IPS DF 6.9 (cell line): ENCODE measurements at regions not wholly inside any gene's neighbourhood (a gene's known extent, or its start where the extent isn't known, plus 50 kb on each side); places are given as distances from the start of the nearest gene placed in this dataset.

Experiments
- DNase-seq: peaks from one replicate; pipeline ENCODE4 v3.0.0-alpha.2; 2013; ENCODE audit warnings: low read depth, low spot score
- H3K27ac ChIP-seq: one replicate; pipeline ENCODE4 v1.5.1; 2013; ENCODE audit warnings: low read length, control low read depth
- H3K27me3 ChIP-seq: 2 replicates; pipeline ENCODE4 v1.6.1; 2013; ENCODE audit warnings: mild to moderate bottlenecking, low read length; ENCODE audit not compliant: control insufficient read depth, insufficient read depth
- H3K36me3 ChIP-seq: 2 replicates; pipeline ENCODE4 v1.6.1; 2013; ENCODE audit warnings: low read length; ENCODE audit not compliant: control insufficient read depth, insufficient read depth
- H3K4me1 ChIP-seq: 2 replicates; pipeline ENCODE4 v1.6.1; 2013; ENCODE audit warnings: low read length; ENCODE audit not compliant: control insufficient read depth, insufficient read depth
- H3K4me3 ChIP-seq: 2 replicates; pipeline ENCODE4 v1.5.1; 2013; ENCODE audit warnings: mild to moderate bottlenecking, low read length
- H3K9me3 ChIP-seq: 2 replicates; pipeline ENCODE4 v1.6.1; 2013; ENCODE audit warnings: low read length, inconsistent platforms; ENCODE audit not compliant: control insufficient read depth, insufficient read depth
- WGBS: extraction: QIAGEN DNeasy Blood & Tissue Kit; methylation state at CpG from one replicate; pipeline ENCODE4 v1.1.7; 2013; ENCODE audit warnings: mixed read lengths, missing lambda C conversion rate; ENCODE audit not compliant: insufficient read length, insufficient coverage; 5-methylcytosine and 5-hydroxymethylcytosine counted together

GRCh38 chr6:6399568-6399967 is 79.1 kb upstream of the F13A1 start:
- no peak overlapping the region for H3K27ac ChIP-seq
- H3K27me3 ChIP-seq = no peaks in the 10 kb centered on the region
- H3K36me3 ChIP-seq = no peaks in the 10 kb centered on the region
- H3K4me3 ChIP-seq = no peak overlapping the region
- H3K4me1 ChIP-seq = no peaks in the 10 kb centered on the region
- no peaks in the 10 kb centered on the region for H3K9me3 ChIP-seq
- no CpG with 5 or more reads among the region's 2 CpGs for WGBS
- DNase-seq = no peak

GRCh38 chr6:6401401-6401800 is 80.9 kb upstream of the F13A1 start:
- Histone ChIP-seq H3K9me3 (no peaks in the 10 kb centered on the region), H3K4me1 (no peaks in the 10 kb centered on the region), H3K27ac (no peak overlapping the region), H3K36me3 (no peaks in the 10 kb centered on the region), H3K4me3 (no peak overlapping the region), H3K27me3 (no peaks in the 10 kb centered on the region)
- no peak for DNase-seq
- no CpG with 5 or more reads among the region's 1 CpG for WGBS

DNA sequence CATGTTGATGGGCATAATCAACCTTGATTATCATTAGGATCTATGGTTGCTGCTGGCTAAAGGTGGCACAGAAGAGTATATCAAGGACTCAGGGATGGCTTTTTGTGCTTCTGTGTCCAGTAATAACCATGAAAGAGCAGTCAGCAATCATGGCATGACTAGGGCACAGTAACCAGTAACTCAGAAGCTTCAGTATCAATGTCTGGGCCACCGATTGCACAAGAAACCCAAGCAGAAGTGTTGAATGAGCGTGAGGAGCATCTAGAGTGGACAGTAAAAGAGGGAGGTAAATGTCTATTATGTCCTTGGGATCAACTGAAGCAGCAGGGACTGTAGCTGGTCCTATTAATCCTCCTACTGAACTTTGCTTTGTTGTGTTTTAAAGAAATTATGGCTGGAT is 81.5 kb upstream of the F13A1 start:
- no peak overlapping the region for H3K4me3 ChIP-seq
- no peaks in the 10 kb centered on the region for H3K4me1 ChIP-seq
- no peaks in the 10 kb centered on the region for H3K9me3 ChIP-seq
- DNase-seq = no peak
- WGBS = no CpG with 5 or more reads among the region's 2 CpGs
- H3K27me3 ChIP-seq = no peaks in the 10 kb centered on the region
- H3K27ac ChIP-seq = no peak overlapping the region
- no peaks in the 10 kb centered on the region for H3K36me3 ChIP-seq

DNA sequence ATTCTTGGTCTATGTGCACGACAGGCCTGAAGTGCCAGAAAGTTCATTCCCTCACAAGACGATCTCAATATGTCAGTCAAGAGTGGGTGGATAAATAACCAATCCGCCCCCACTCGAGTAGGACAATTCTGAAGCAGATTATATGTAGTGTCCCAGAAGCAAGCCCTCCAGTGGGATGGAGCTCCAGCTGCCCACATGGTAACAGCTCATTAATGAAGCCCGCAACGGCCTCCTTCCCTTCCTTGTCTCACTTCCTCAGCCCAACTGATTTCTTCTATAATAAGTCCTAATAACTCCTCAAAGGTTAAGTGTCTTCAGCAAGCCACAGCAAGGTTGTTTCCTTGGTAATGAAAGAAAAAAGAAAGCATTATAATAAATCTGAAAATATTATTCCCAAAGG is 82.1 kb upstream of the F13A1 start:
- H3K36me3 ChIP-seq = no peaks in the 10 kb centered on the region
- no peak overlapping the region for H3K27ac ChIP-seq
- no CpG with 5 or more reads among the region's 6 CpGs for WGBS
- H3K27me3 ChIP-seq = no peaks in the 10 kb centered on the region
- no peaks in the 10 kb centered on the region for H3K4me1 ChIP-seq
- DNase-seq = no peak
- no peak overlapping the region for H3K4me3 ChIP-seq
- H3K9me3 ChIP-seq = no peaks in the 10 kb centered on the region

GRCh38 chr6:6405031-6405430 is 84.6 kb upstream of the F13A1 start:
- WGBS = no CpG with 5 or more reads among the region's 2 CpGs
- Histone ChIP-seq H3K27me3 (no peaks in the 10 kb centered on the region), H3K36me3 (no peaks in the 10 kb centered on the region), H3K4me3 (no peak overlapping the region), H3K4me1 (no peaks in the 10 kb centered on the region), H3K27ac (no peak overlapping the region), H3K9me3 (no peaks in the 10 kb centered on the region)
- no peak for DNase-seq

DNA sequence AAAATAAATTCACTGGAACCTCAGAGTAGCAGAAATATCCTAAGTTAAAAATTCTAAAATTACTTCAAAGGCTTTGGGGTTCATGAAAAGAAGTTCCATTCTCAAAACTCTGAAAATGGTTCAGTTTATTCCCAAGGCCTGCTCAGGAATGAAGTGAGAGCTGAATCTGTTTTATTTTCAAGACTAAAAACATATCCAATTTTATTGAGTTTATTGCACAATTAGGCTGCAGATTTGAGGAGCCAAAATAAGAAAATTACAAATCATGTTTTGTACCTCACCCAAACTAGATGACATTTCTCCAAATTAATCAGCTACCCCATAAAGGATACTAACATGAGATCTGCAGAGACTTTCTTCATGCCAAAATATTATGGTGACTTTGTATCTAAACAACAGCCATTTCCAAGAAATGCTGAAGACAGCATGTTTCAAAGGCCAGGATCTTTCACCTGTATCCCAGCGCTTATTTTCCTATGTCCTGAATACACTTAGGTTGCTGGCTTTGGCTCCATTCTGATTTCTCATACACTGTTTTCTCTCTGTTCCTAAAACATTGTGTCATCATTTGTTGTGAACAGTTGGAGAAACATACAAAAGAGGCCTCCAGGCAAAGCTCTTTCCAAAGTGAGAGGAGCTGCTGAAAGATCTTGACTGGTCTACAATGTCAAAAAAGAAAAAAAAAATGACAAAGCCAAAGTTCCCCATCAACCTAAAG is 85.7 kb upstream of the F13A1 start:
- no CpG with 5 or more reads among the region's 1 CpG for WGBS
- Histone ChIP-seq H3K27ac (no peak overlapping the region), H3K4me1 (no peaks in the 10 kb centered on the region), H3K27me3 (no peaks in the 10 kb centered on the region), H3K36me3 (no peaks in the 10 kb centered on the region), H3K9me3 (no peaks in the 10 kb centered on the region), H3K4me3 (no peak overlapping the region)
- no peak for DNase-seq

DNA sequence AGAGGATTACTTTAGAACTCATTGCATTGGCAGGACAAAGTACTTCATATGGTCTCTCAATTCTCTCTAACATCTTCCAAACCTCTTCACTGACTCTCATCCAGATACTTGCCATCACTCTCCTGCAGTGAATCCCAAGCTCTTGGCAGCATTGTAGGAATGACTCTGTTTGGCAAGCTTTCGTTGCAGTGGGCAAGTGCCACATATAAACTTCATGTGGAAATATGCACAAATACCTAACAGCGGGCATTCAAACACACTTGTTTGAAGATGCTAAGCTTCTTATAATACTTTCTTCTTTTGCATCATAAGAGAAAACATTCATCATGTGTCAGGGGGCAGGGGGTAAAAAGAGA is 86.2 kb upstream of the F13A1 start:
- Histone ChIP-seq H3K27me3 (no peaks in the 10 kb centered on the region), H3K27ac (no peak overlapping the region), H3K36me3 (no peaks in the 10 kb centered on the region), H3K4me1 (no peaks in the 10 kb centered on the region), H3K9me3 (no peaks in the 10 kb centered on the region), H3K4me3 (no peak overlapping the region)
- DNase-seq = no peak
- WGBS = no CpG with 5 or more reads among the region's 2 CpGs

GRCh38 chr6:6407071-6407741 is 86.7 kb upstream of the F13A1 start:
- no peaks in the 10 kb centered on the region for H3K36me3 ChIP-seq
- no peaks in the 10 kb centered on the region for H3K27me3 ChIP-seq
- H3K27ac ChIP-seq = no peak overlapping the region
- WGBS = no CpG with 5 or more reads among the region's 4 CpGs
- no peaks in the 10 kb centered on the region for H3K4me1 ChIP-seq
- H3K4me3 ChIP-seq = no peak overlapping the region
- no peaks in the 10 kb centered on the region for H3K9me3 ChIP-seq
- no peak for DNase-seq

GRCh38 chr6:6409397-6410030 is 89.1 kb upstream of the F13A1 start:
- Histone ChIP-seq H3K27me3 (no peaks in the 10 kb centered on the region), H3K36me3 (no peaks in the 10 kb centered on the region), H3K4me3 (no peak overlapping the region), H3K9me3 (no peaks in the 10 kb centered on the region), H3K4me1 (no peaks in the 10 kb centered on the region), H3K27ac (no peak overlapping the region)
- WGBS = no CpG with 5 or more reads among the region's 7 CpGs
- no peak for DNase-seq

GRCh38 chr6:6411115-6411514 is 90.7 kb upstream of the F13A1 start:
- H3K36me3 ChIP-seq = no peaks in the 10 kb centered on the region
- DNase-seq = no peak
- no peaks in the 10 kb centered on the region for H3K9me3 ChIP-seq
- no peak overlapping the region for H3K4me3 ChIP-seq
- H3K4me1 ChIP-seq = no peaks in the 10 kb centered on the region
- no peak overlapping the region for H3K27ac ChIP-seq
- no peaks in the 10 kb centered on the region for H3K27me3 ChIP-seq

GRCh38 chr6:6412221-6412620 is 91.8 kb upstream of the F13A1 start:
- Histone ChIP-seq H3K27me3 (no peaks in the 10 kb centered on the region), H3K36me3 (no peaks in the 10 kb centered on the region), H3K27ac (no peak overlapping the region), H3K4me1 (no peaks in the 10 kb centered on the region), H3K9me3 (no peaks in the 10 kb centered on the region), H3K4me3 (no peak overlapping the region)
- WGBS = no CpG with 5 or more reads among the region's 4 CpGs
- no peak for DNase-seq
